ENCODE measurements at regions not wholly inside any gene's neighbourhood (a gene's known extent, or its start where the extent isn't known, plus 50 kb on each side); places are given as distances from the start of the nearest gene placed in this dataset.

DNA sequence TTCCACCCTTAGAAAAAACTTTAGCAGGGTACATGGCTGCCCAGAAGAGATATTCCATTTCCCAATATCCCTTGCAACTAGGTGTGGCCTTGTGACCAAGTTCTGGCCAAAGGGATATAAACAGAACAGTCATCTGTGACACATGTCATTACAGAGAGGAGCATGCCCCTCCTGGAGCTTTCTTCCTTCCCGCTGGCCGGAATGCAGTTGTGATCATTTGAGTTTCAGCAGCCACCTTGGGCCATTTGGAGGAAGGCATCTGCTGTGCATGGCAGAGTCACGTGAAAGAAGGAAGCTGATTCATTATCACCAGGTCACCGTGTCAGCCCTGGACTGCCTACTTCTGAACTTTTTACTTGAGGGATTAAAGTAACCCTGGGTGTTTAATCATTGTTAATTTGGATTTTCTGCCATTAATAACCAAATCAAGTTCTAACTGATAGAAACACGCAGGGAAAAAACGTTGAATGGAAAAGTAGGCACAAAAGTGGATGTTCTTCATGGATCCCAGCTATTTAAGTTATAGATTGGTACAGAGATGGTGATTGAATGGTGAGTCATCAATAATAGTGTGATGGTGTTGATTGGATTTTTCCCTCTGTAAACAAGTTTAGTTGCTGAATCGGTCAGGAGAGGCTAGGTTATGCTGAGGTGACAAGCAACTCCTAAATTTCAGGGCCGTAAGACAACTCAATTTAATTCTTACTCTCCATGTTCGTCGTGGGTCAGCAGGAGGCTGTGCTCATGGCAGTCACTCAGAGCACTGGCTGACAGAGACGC is 80.7 kb upstream of the CCDC167 start:
- Histone ChIP-seq H3K36me3 (no peaks in the 10 kb centered on the region), H3K4me1 (no peaks in the 10 kb centered on the region), H3K4me3 (no peak overlapping the region), H3K9me3 (no peaks in the 10 kb centered on the region), H3K27me3 (no peaks in the 10 kb centered on the region), H3K27ac (no peak overlapping the region)
- intact Hi-C loops (cut with DNase I): no loop called here
- TF ChIP-seq, protein P1, sequence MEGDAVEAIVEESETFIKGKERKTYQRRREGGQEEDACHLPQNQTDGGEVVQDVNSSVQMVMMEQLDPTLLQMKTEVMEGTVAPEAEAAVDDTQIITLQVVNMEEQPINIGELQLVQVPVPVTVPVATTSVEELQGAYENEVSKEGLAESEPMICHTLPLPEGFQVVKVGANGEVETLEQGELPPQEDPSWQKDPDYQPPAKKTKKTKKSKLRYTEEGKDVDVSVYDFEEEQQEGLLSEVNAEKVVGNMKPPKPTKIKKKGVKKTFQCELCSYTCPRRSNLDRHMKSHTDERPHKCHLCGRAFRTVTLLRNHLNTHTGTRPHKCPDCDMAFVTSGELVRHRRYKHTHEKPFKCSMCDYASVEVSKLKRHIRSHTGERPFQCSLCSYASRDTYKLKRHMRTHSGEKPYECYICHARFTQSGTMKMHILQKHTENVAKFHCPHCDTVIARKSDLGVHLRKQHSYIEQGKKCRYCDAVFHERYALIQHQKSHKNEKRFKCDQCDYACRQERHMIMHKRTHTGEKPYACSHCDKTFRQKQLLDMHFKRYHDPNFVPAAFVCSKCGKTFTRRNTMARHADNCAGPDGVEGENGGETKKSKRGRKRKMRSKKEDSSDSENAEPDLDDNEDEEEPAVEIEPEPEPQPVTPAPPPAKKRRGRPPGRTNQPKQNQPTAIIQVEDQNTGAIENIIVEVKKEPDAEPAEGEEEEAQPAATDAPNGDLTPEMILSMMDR (IDR thresholded peaks at IDR 0.05): no peak
- ATAC-seq: no peak
- no peak for DNase-seq

- Histone ChIP-seq H3K4me3 (no peak overlapping the region), H3K27me3 (no peaks in the 10 kb centered on the region), H3K4me1 (no peaks in the 10 kb centered on the region), H3K9me3 (no peaks in the 10 kb centered on the region), H3K36me3 (no peaks in the 10 kb centered on the region), H3K27ac (no peak overlapping the region)
- intact Hi-C loops (cut with DNase I): no loop called here
- no peak for ATAC-seq
- DNase-seq: no peak
- TF ChIP-seq, protein P1 (IDR thresholded peaks at IDR 0.05): no peak
Measured at GRCh38 chr6:37579444-37580067, 79.9 kb upstream of the CCDC167 start.

GRCh38 chr6:37578104-37578503 is 78.4 kb upstream of the CCDC167 start:
- DNase-seq (no peak), ATAC-seq (no peak)
- Histone ChIP-seq H3K4me1 (no peaks in the 10 kb centered on the region), H3K36me3 (no peaks in the 10 kb centered on the region), H3K9me3 (no peaks in the 10 kb centered on the region), H3K4me3 (no peak overlapping the region), H3K27ac (no peak overlapping the region), H3K27me3 (no peaks in the 10 kb centered on the region)
- intact Hi-C loops (cut with DNase I): no loop called here
- TF ChIP-seq, protein P1 (IDR thresholded peaks at IDR 0.05): no peak

DNA sequence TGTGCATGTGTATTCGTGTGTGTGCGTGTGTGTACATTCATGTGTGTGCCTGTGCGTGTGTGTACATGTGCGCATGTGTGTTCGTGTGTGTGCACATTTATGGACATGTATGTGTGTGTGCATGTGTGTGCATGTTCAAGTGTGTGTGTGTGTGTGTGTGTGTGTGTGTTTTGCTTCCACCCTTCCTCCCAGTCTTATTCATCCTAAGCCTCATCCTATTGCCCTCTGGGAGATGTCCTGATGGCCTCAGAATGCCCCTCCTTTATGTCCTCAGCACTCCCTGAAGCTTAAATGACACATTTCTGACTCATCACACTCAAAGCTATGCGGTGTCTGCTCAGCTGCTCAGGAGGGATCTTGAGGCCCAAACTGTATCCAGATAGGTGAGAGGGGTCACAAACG is 76.6 kb upstream of the CCDC167 start:
- Histone ChIP-seq H3K36me3 (no peaks in the 10 kb centered on the region), H3K27me3 (peaks cover 3% of the 10 kb centered on the region), H3K27ac (no peak overlapping the region), H3K4me1 (no peaks in the 10 kb centered on the region), H3K4me3 (no peak overlapping the region), H3K9me3 (no peaks in the 10 kb centered on the region)
- DNase-seq: no peak
- TF ChIP-seq, protein P1 (IDR thresholded peaks at IDR 0.05): no peak
- intact Hi-C loops (cut with DNase I): no loop called here
- ATAC-seq: no peak

- H3K27me3 ChIP-seq: peaks cover 14% of the 10 kb centered on the region
- TF ChIP-seq, protein P1 (IDR thresholded peaks at IDR 0.05): no peak
- ATAC-seq (no peak), DNase-seq (no peak)
- H3K36me3 ChIP-seq: no peaks in the 10 kb centered on the region
- H3K9me3 ChIP-seq: no peaks in the 10 kb centered on the region
- H3K4me1 ChIP-seq: no peaks in the 10 kb centered on the region
- H3K4me3 ChIP-seq: no peak overlapping the region
- H3K27ac ChIP-seq: no peak overlapping the region
- intact Hi-C loops (cut with DNase I): no loop called here
Measured at GRCh38 chr6:37575221-37575620, 75.5 kb upstream of the CCDC167 start.
